ENCODE measurements at regions not wholly inside any gene's neighbourhood (a gene's known extent, or its start where the extent isn't known, plus 50 kb on each side); places are given as distances from the start of the nearest gene placed in this dataset.

GRCh38 chr18:25931126-25931525 lies 159.3 kb downstream of the SS18 start:
- H3K27ac ChIP-seq, result no peak overlapping the region
- ChIA-PET CTCF (no interaction called here), POLR2A (ENCODE audit: low non-redundant PET) (no interaction called here)
- DNase-seq (ENCODE audit: low spot score), result no peak
- TF ChIP-seq, protein P1, sequence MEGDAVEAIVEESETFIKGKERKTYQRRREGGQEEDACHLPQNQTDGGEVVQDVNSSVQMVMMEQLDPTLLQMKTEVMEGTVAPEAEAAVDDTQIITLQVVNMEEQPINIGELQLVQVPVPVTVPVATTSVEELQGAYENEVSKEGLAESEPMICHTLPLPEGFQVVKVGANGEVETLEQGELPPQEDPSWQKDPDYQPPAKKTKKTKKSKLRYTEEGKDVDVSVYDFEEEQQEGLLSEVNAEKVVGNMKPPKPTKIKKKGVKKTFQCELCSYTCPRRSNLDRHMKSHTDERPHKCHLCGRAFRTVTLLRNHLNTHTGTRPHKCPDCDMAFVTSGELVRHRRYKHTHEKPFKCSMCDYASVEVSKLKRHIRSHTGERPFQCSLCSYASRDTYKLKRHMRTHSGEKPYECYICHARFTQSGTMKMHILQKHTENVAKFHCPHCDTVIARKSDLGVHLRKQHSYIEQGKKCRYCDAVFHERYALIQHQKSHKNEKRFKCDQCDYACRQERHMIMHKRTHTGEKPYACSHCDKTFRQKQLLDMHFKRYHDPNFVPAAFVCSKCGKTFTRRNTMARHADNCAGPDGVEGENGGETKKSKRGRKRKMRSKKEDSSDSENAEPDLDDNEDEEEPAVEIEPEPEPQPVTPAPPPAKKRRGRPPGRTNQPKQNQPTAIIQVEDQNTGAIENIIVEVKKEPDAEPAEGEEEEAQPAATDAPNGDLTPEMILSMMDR (conservative IDR thresholded peaks at IDR 0.05; ENCODE audit: low read depth), result no peak

DNA sequence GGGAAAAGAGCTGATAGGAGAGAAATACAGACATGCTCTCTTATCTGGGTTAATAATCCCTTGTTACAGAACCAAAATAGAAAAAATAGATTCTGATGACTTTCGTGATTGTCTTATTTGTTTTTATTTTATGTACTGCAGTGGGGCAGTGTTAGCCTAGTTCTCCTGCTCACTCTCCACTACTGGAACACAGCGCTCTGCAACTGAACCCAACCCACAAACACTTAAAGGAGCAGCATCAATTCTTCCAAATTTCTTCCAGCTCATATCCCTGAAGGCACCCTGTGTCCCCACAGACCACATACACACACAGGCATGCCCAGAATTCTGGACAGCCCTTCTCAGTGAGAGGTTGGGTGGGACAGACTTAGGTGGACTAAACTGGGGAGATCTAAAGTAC lies 160.6 kb downstream of the SS18 start:
- no peak for DNase-seq (ENCODE audit: low spot score)
- POLR2A ChIA-PET (ENCODE audit: low non-redundant PET), result no interaction called here
- CTCF ChIA-PET, result no interaction called here
- TF ChIP-seq, protein P1 (conservative IDR thresholded peaks at IDR 0.05; ENCODE audit: low read depth), result no peak
- no peak overlapping the region for H3K27ac ChIP-seq

- CTCF ChIA-PET, result no interaction called here
- POLR2A ChIA-PET (ENCODE audit: low non-redundant PET), result no interaction called here
- H3K27ac ChIP-seq, result no peak overlapping the region
- no peak for DNase-seq (ENCODE audit: low spot score)
- TF ChIP-seq, protein P1 (conservative IDR thresholded peaks at IDR 0.05; ENCODE audit: low read depth), result no peak
Observed at GRCh38 chr18:25927830-25928229, 162.6 kb downstream of the SS18 start.

DNA sequence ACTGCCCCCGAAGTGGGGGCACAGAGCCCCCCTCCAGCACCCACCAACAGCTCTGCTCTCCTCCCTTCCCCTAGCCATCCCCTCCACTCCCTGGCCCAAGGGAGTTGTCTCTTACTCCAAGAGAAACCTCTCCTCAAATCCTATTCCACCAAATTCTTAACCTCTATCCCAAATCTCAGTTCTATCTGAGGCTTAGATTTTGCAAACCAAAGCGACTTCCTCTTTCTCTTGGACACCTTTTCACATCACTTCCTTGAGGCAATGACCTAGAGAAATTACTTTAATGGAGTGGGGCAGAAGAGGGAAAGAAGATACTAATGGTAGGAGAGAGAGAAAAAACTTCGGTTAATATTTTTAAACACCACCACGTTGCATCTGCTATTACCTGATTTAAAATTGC lies 167.2 kb downstream of the SS18 start:
- no peak overlapping the region for H3K27ac ChIP-seq
- DNase-seq (ENCODE audit: low spot score), result no peak
- TF ChIP-seq, protein P1 (conservative IDR thresholded peaks at IDR 0.05; ENCODE audit: low read depth), result no peak
- ChIA-PET CTCF (no interaction called here), POLR2A (ENCODE audit: low non-redundant PET) (no interaction called here)

GRCh38 chr18:25921677-25922421 lies 168.6 kb downstream of the SS18 start:
- H3K27ac ChIP-seq, result no peak overlapping the region
- peak; percentile 28 for DNase-seq (ENCODE audit: low spot score)
- CTCF ChIA-PET, result interaction anchor here (0.7 kb wide), 2 partner anchors 237 to 1083 kb away, joined by 3 to 5 read pairs; no protein-coding TSS in a partner anchor
- POLR2A ChIA-PET (ENCODE audit: low non-redundant PET), result no interaction called here
- TF ChIP-seq, protein P1 (conservative IDR thresholded peaks at IDR 0.05; ENCODE audit: low read depth), result peak; percentile 34

DNA sequence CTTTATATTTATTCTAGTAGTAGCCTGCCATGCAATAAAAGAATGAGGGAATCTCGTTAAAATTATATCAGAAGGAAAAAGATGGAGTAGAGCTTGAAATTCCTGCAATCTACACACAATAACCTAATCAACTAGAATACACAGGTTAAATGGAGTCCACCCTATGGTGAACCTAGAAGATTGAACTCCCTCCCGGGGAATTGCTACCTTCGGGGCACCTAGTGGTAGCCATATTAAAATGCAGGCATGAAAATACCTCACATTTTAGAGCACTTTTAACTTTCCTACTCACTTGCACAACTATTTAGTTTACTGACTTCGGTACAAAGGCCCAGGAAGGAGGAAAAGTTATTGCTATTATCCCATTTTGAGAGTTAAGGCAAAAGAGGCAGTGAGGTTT lies 174.5 kb downstream of the SS18 start:
- no peak for DNase-seq (ENCODE audit: low spot score)
- ChIA-PET POLR2A (ENCODE audit: low non-redundant PET) (no interaction called here), CTCF (no interaction called here)
- no peak overlapping the region for H3K27ac ChIP-seq
- TF ChIP-seq, protein P1 (conservative IDR thresholded peaks at IDR 0.05; ENCODE audit: low read depth), result no peak

Data from RWPE1 (cell line).